Upper lobe of left lung (tissue), 4 donors: ENCODE measurements at regions not wholly inside any gene's neighbourhood (a gene's known extent, or its start where the extent isn't known, plus 50 kb on each side); places are given as distances from the start of the nearest gene placed in this dataset.

ENCODE experiments used
- CTCF ChIP-seq, 6 experiments: fragments of 450-650 bp in 4 of 6; fragments of 200-600 bp in 2 of 6; sonication (generic) in 2 of 6; IDR thresholded peaks; one replicate each; pipeline ENCODE4 v1.5.1; 2016 to 2019; ENCODE audit warnings: antibody characterized with exemption in 6 of 6
- POLR2A ChIP-seq, 4 donors: fragments of 450-650 bp; IDR thresholded peaks; one replicate each; pipeline ENCODE4 v1.5.1; 2016 to 2017; ENCODE audit warnings: antibody characterized with exemption in 4 of 4, mild to moderate bottlenecking in 2 of 4

- no peak for TF ChIP-seq POLR2A (IDR thresholded peaks at IDR 0.05)
- TF ChIP-seq CTCF (IDR thresholded peaks at IDR 0.05) = no peak
Observed at GRCh38 chr3:22704166-22704565, 499.0 kb upstream of the UBE2E2 start.
